Nephron (organoid): ENCODE measurements at regions not wholly inside any gene's neighbourhood (a gene's known extent, or its start where the extent isn't known, plus 50 kb on each side); places are given as distances from the start of the nearest gene placed in this dataset.
"Not testable (repeated sequence)": the region's sequence is repeated elsewhere in the genome, so short reads cannot be mapped to it uniquely, and the experiment has no call there.

Source experiments
- H3K27ac Mint-ChIP-seq, 3 experiments: 2 replicates each; pipeline ENCODE4 v1.8.0; 2020; ENCODE audit warnings: mixed read lengths in 3 of 3, mild to moderate bottlenecking in 2 of 3, moderate library complexity in 1 of 3
- H3K27me3 Mint-ChIP-seq: 2 replicates; pipeline ENCODE4 v1.8.0; 2021; ENCODE audit warnings: low read depth, mild to moderate bottlenecking, moderate library complexity, mixed read lengths
- H3K36me3 Mint-ChIP-seq: 2 replicates; pipeline ENCODE4 v1.8.0; 2020; ENCODE audit warnings: low read depth, mixed read lengths
- H3K4me1 Mint-ChIP-seq: 2 replicates; pipeline ENCODE4 v1.8.0; 2020; ENCODE audit warnings: mixed read lengths
- H3K4me3 Mint-ChIP-seq, 3 experiments: 2 replicates each; pipeline ENCODE4 v1.8.0; 2020; ENCODE audit warnings: mild to moderate bottlenecking in 3 of 3, mixed read lengths in 3 of 3, moderate library complexity in 2 of 3
- H3K9me3 Mint-ChIP-seq: 2 replicates; pipeline ENCODE4 v1.8.0; 2020; ENCODE audit warnings: mixed read lengths
- CTCF ChIP-seq, 3 experiments: fragments of 200-600 bp; sonication (generic); IDR thresholded peaks; one replicate each; pipeline ENCODE4 v1.5.0; 2021; ENCODE audit warnings: antibody characterized with exemption in 3 of 3; ENCODE audit not compliant: unreplicated experiment in 3 of 3

GRCh38 chr6:25194172-25194678, 84.9 kb upstream of the CARMIL1 start:
- no peaks in the 10 kb centered on the region for H3K36me3 Mint-ChIP-seq
- H3K4me3 Mint-ChIP-seq, result no peak overlapping the region
- H3K27ac Mint-ChIP-seq, result peak overlapping the region; percentile 86 to 96 (median 90)
- no peak for TF ChIP-seq CTCF (IDR thresholded peaks at IDR 0.05; ENCODE audit: unreplicated experiment in 3 of 3)
- no peaks in the 10 kb centered on the region for H3K27me3 Mint-ChIP-seq
- no peaks in the 10 kb centered on the region for H3K9me3 Mint-ChIP-seq
- H3K4me1 Mint-ChIP-seq, result peaks cover 37% of the 10 kb centered on the region

DNA sequence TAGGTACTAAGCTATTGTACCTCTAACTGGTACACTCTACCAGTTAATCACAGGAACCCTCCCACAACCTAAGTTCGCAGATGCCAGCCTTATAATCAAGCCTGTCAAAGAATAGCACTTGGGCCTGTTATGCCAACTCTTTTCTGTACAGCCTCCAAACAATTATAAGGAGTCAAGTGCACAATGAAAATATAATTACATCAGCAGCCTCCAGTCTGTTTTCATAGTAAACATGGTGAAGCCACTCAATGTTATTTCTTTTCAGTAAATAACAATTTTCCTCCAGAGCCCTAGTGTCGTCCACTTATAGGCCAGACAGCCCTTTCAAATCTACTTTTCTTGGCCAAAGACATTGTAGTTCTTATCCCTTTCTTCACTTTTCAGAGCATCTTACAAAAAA, 82.7 kb upstream of the CARMIL1 start:
- no peak for TF ChIP-seq CTCF (IDR thresholded peaks at IDR 0.05; ENCODE audit: unreplicated experiment in 3 of 3)
- H3K9me3 Mint-ChIP-seq, result no peaks in the 10 kb centered on the region
- H3K27ac Mint-ChIP-seq, result peak overlapping the region; percentile 66 to 91 (median 69)
- H3K4me1 Mint-ChIP-seq, result peaks cover 42% of the 10 kb centered on the region
- H3K36me3 Mint-ChIP-seq, result no peaks in the 10 kb centered on the region
- H3K4me3 Mint-ChIP-seq, result no peak overlapping the region
- H3K27me3 Mint-ChIP-seq, result no peaks in the 10 kb centered on the region

- H3K9me3 Mint-ChIP-seq, result no peaks in the 10 kb centered on the region
These were observed 82.1 kb upstream of the CARMIL1 start for GRCh38 chr6:25197111-25197510.

DNA sequence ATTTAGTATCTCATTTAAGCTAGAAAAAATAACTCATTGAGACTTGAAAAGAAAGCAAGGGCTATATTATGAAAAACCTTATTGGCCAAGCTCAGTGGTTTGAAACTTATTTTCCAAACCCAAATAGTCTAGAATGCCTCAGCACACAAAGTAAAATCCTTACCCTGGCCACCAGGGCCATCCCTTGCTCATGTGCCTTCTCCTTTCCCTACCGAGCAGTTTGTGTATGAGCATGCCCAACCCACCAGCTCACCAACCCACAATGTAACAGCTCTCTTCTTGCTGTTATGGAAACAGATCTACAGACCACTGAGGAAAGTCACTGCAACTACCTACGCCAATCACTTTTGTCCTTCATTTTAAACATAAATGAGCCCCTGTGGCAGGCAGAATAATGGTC, 79.6 kb upstream of the CARMIL1 start:
- Mint-ChIP-seq H3K4me1 (peaks cover 21% of the 10 kb centered on the region), H3K27ac (no peak overlapping the region), H3K36me3 (no peaks in the 10 kb centered on the region), H3K9me3 (peaks cover 4% of the 10 kb centered on the region), H3K27me3 (no peaks in the 10 kb centered on the region), H3K4me3 (no peak overlapping the region)
- no peak for TF ChIP-seq CTCF (IDR thresholded peaks at IDR 0.05; ENCODE audit: unreplicated experiment in 3 of 3)

More at GRCh38 chr6:25197111-25197510, 82.1 kb upstream of the CARMIL1 start:
- Mint-ChIP-seq H3K4me3 (no peak overlapping the region), H3K36me3 (no peaks in the 10 kb centered on the region), H3K27me3 (no peaks in the 10 kb centered on the region), H3K4me1 (peaks cover 39% of the 10 kb centered on the region), H3K27ac (peak overlapping the region; percentile 66 to 91 (median 69))
- no peak for TF ChIP-seq CTCF (IDR thresholded peaks at IDR 0.05; ENCODE audit: unreplicated experiment in 3 of 3)

DNA sequence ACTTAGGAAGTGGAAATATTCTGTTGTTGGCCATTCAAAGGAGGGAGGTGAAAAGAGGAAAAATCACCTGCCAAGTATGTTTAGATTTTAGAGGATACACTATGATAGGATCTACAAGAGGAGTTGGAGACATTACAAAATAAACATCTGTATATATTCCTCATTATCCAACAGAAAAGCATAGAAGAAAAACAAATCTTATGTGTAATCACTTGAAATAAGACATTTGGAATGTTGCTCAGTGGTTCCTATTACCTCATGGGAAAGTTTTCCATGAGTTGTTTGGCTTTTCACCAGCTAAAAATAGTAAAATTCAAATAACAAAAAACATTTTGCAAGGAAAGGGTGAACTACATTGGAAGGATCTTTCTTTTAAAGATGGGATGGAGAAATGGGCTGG, 76.7 kb upstream of the CARMIL1 start:
- H3K27ac Mint-ChIP-seq, result no peak overlapping the region
- no peaks in the 10 kb centered on the region for H3K27me3 Mint-ChIP-seq
- H3K4me3 Mint-ChIP-seq, result no peak overlapping the region
- TF ChIP-seq CTCF (IDR thresholded peaks at IDR 0.05; ENCODE audit: unreplicated experiment in 3 of 3), result no peak
- H3K9me3 Mint-ChIP-seq, result peaks cover 19% of the 10 kb centered on the region
- H3K36me3 Mint-ChIP-seq, result peaks cover 3% of the 10 kb centered on the region
- H3K4me1 Mint-ChIP-seq, result peaks cover 6% of the 10 kb centered on the region

- H3K27me3 Mint-ChIP-seq, result no peaks in the 10 kb centered on the region
- no peak overlapping the region for H3K4me3 Mint-ChIP-seq
- H3K36me3 Mint-ChIP-seq, result peaks cover 6% of the 10 kb centered on the region
- no peaks in the 10 kb centered on the region for H3K4me1 Mint-ChIP-seq
- H3K9me3 Mint-ChIP-seq, result peaks cover 38% of the 10 kb centered on the region
- TF ChIP-seq CTCF (IDR thresholded peaks at IDR 0.05; ENCODE audit: unreplicated experiment in 3 of 3), result no peak
- H3K27ac Mint-ChIP-seq, result no peak overlapping the region
These were observed 73.5 kb upstream of the CARMIL1 start for GRCh38 chr6:25205629-25206028.

GRCh38 chr6:25207453-25208155, 71.6 kb upstream of the CARMIL1 start:
- H3K27ac Mint-ChIP-seq, H3K36me3 Mint-ChIP-seq, H3K4me3 Mint-ChIP-seq, H3K27me3 Mint-ChIP-seq, H3K4me1 Mint-ChIP-seq: not testable (repeated sequence)
- peaks cover 51% of the 10 kb centered on the region for H3K9me3 Mint-ChIP-seq
